Uterus (tissue), 3 donors: ENCODE measurements at regions not wholly inside any gene's neighbourhood (a gene's known extent, or its start where the extent isn't known, plus 50 kb on each side); places are given as distances from the start of the nearest gene placed in this dataset.

Source experiments
- DNase-seq, 2 donors: peaks; one replicate each; pipeline ENCODE4 v3.0.0-alpha.2; 2019 to 2020
- H3K27ac ChIP-seq, 2 donors: fragments of 200-600 bp; sonication (generic); 1 replicate in 1 of 2; 2 replicates in 1 of 2; pipeline ENCODE4 v1.5.1; 2016 to 2018
- H3K27me3 ChIP-seq, 2 donors: fragments of 200-600 bp; sonication (generic); one replicate each; pipeline ENCODE4 v1.5.1; 2018 to 2019; ENCODE audit warnings: control low read depth in 1 of 2
- H3K36me3 ChIP-seq, 2 donors: fragments of 200-600 bp; sonication (generic); one replicate each; pipeline ENCODE4 v1.5.1; 2019; ENCODE audit warnings: control low read depth in 1 of 2
- H3K4me1 ChIP-seq, 2 donors: fragments of 200-600 bp; sonication (generic); one replicate each; pipeline ENCODE4 v1.5.1; 2018 to 2019; ENCODE audit warnings: control low read depth in 1 of 2
- H3K4me3 ChIP-seq, 2 donors: fragments of 200-600 bp; sonication (generic); 1 replicate in 1 of 2; 2 replicates in 1 of 2; pipeline ENCODE4 v1.5.1; 2018 to 2019; ENCODE audit warnings: mild to moderate bottlenecking in 1 of 2
- H3K9me3 ChIP-seq, 2 donors: fragments of 200-600 bp; sonication (generic); one replicate each; pipeline ENCODE4 v1.5.1; 2019; ENCODE audit warnings: control low read depth in 1 of 2
- POLR2A ChIP-seq, 2 donors: fragments of 450-650 bp; IDR thresholded peaks; one replicate each; pipeline ENCODE4 v1.6.1; 2016; ENCODE audit warnings: antibody characterized with exemption in 2 of 2, mild to moderate bottlenecking in 1 of 2, moderate library complexity in 1 of 2
- intact Hi-C: fragments of 100-400 bp; cut with DNase I; formaldehyde crosslinking; loops from one replicate; pipeline ENCODE4 v1.15.1; 2023; ENCODE audit warnings: low total_unique reads
- TF ChIP-seq, protein P1 (sequence below), 4 experiments: fragments of 200-600 bp in 2 of 4; fragments of 450-650 bp in 2 of 4; sonication (generic) in 2 of 4; IDR thresholded peaks; one replicate each; pipeline ENCODE4 v1.5.1; 2016 to 2019; ENCODE audit warnings: antibody characterized with exemption in 4 of 4, mild to moderate bottlenecking in 2 of 4, moderate library complexity in 1 of 4
- donor health status: DM: yes; HTN: yes; CAD: no.

DNA sequence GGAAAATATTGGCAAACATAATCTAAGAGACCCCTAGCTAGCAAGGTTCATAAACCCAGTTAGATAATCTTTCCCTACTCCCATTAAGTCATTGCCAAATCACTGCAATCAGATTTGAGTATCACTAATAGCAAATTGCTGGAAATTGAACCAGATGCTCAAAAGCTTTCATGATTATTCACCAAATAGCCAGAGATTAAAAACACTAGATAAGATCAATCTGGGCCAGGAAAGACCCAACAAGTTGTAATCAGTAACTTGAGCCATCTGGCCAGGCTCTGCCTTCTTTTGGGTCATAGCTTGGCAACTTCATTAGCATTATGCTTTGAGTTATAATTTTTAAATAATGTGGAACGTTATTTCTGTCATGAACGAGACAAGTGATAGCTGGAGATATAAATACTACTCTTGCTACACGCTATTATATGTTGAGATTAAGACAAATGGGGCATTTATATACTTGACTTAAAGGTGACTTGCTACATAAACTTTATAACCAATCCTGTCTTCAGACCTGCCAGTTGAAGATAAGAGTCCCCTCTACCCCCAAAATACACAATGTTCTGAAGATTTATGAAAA, 196.6 kb upstream of the EDNRA start:
- Histone ChIP-seq H3K36me3 (no peaks in the 10 kb centered on the region), H3K27ac (no peak overlapping the region), H3K4me3 (no peak overlapping the region), H3K27me3 (no peaks in the 10 kb centered on the region), H3K4me1 (peaks cover 0 to 5% of the 10 kb centered on the region in 2 donors), H3K9me3 (no peaks in the 10 kb centered on the region)
- TF ChIP-seq, protein P1, sequence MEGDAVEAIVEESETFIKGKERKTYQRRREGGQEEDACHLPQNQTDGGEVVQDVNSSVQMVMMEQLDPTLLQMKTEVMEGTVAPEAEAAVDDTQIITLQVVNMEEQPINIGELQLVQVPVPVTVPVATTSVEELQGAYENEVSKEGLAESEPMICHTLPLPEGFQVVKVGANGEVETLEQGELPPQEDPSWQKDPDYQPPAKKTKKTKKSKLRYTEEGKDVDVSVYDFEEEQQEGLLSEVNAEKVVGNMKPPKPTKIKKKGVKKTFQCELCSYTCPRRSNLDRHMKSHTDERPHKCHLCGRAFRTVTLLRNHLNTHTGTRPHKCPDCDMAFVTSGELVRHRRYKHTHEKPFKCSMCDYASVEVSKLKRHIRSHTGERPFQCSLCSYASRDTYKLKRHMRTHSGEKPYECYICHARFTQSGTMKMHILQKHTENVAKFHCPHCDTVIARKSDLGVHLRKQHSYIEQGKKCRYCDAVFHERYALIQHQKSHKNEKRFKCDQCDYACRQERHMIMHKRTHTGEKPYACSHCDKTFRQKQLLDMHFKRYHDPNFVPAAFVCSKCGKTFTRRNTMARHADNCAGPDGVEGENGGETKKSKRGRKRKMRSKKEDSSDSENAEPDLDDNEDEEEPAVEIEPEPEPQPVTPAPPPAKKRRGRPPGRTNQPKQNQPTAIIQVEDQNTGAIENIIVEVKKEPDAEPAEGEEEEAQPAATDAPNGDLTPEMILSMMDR (IDR thresholded peaks at IDR 0.05), result no peak
- TF ChIP-seq POLR2A (IDR thresholded peaks at IDR 0.05), result no peak
- DNase-seq, result no peak
- intact Hi-C loops, result no loop called here

DNA sequence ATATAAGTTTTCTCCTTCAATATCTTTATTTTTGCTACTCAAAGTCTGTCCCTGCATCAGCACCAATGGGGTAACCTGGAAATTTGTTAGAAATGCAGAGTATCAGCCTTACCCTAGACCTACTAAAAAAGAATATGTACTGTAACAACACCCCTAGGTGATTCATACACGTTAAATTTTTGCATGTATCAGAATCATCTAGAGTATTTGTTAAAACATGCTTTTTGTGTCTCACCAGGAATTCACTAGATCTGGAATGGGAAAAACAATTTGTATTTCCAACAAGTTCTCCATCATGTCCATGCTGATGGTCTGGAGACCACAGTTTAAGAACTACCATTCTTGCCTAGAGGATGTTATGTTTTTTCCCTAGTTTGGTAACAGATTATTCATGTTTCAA, 196.0 kb upstream of the EDNRA start:
- no peak for TF ChIP-seq POLR2A (IDR thresholded peaks at IDR 0.05)
- TF ChIP-seq, protein P1 (IDR thresholded peaks at IDR 0.05), result no peak
- no peak overlapping the region for H3K4me3 ChIP-seq
- H3K36me3 ChIP-seq, result no peaks in the 10 kb centered on the region
- DNase-seq, result no peak
- peaks cover 0 to 5% of the 10 kb centered on the region in 2 donors for H3K4me1 ChIP-seq
- no peaks in the 10 kb centered on the region for H3K27me3 ChIP-seq
- H3K27ac ChIP-seq, result no peak overlapping the region
- intact Hi-C loops, result no loop called here
- H3K9me3 ChIP-seq, result no peaks in the 10 kb centered on the region

DNA sequence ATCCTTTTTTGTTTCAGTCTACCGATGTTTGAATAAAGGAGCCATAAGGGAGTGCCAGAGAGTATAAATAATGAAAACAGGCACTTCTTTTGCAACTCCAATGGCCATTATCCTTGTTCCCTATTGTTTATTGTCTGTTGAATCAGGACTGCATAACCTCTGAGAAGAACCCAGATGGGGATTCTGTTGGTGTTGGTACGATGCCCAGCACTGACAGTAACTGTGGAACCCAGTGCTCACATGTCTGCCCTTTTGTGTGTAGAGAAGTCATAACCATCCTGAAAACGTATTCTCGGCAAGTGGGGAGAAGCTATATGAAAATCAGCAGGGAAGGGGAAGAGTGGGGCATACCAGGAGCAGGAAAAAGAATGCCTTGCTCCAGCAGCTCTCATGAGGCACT, 195.1 kb upstream of the EDNRA start:
- intact Hi-C loops, result no loop called here
- DNase-seq, result no peak
- Histone ChIP-seq H3K9me3 (no peaks in the 10 kb centered on the region), H3K36me3 (no peaks in the 10 kb centered on the region), H3K4me3 (no peak overlapping the region), H3K4me1 (peaks cover 0 to 5% of the 10 kb centered on the region in 2 donors), H3K27me3 (no peaks in the 10 kb centered on the region), H3K27ac (no peak overlapping the region)
- TF ChIP-seq, protein P1 (IDR thresholded peaks at IDR 0.05), result no peak
- TF ChIP-seq POLR2A (IDR thresholded peaks at IDR 0.05), result no peak

DNA sequence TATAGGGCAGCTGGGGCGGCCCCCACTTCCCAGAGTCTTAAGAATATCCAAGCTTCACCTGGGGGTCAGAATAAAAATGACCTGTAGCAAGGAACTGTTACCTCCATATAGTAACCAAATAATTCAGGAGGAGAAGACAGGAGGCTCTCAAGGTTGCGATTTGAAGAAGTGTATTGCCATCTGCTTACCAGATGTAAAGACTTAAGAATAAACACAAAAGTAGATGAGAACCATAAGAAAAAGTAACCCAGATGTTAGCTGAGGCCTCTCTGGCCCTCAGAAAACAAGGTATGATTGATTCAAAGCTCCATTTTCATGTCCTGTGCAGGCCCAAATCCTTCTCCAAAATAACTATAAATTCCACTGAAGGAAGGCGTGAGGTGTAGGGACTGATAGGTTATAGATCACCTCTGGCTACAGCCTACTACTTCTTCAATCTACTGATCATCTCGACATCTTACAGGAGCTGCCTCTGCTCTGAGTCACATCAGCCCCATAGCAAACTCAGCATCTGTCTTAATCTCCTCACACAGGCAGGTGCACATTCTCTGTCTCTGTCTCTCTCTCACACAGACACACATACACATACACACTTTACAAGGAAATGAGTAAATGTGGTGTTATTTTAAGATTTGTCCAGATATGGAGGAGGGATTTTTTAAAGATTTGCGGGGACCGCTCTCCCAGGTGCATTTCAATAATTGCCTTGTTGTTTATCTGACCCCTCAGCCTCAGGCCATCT, 193.9 kb upstream of the EDNRA start:
- Histone ChIP-seq H3K4me1 (peaks cover 0 to 5% of the 10 kb centered on the region in 2 donors), H3K27ac (peak overlapping the region in 1 of 2 donors; percentile 4), H3K4me3 (no peak overlapping the region), H3K27me3 (no peaks in the 10 kb centered on the region), H3K9me3 (no peaks in the 10 kb centered on the region), H3K36me3 (no peaks in the 10 kb centered on the region)
- no peak for DNase-seq
- intact Hi-C loops, result no loop called here
- TF ChIP-seq POLR2A (IDR thresholded peaks at IDR 0.05), result no peak
- TF ChIP-seq, protein P1 (IDR thresholded peaks at IDR 0.05), result no peak

DNA sequence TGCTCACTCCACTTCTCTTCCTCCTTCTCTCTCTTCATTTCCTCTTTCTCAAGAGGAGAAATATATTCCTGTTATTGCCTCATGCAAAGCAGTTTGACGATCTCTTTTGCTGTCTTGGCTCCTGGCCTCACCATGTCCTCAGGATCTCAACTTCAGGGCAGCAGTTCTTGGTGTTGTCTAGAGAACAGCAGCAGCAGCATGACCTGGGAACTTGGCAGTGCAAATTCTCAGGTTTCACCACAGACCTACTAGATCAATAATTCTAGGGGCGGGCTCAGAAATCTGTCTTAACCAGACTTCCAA, 193.4 kb upstream of the EDNRA start:
- H3K27ac ChIP-seq, result peak overlapping the region in 1 of 2 donors; percentile 4
- H3K9me3 ChIP-seq, result no peaks in the 10 kb centered on the region
- peaks cover 0 to 5% of the 10 kb centered on the region in 2 donors for H3K4me1 ChIP-seq
- TF ChIP-seq, protein P1 (IDR thresholded peaks at IDR 0.05), result no peak
- TF ChIP-seq POLR2A (IDR thresholded peaks at IDR 0.05), result no peak
- H3K27me3 ChIP-seq, result no peaks in the 10 kb centered on the region
- no peaks in the 10 kb centered on the region for H3K36me3 ChIP-seq
- intact Hi-C loops, result no loop called here
- H3K4me3 ChIP-seq, result no peak overlapping the region
- DNase-seq, result no peak
